ENCODE measurements at regions not wholly inside any gene's neighbourhood (a gene's known extent, or its start where the extent isn't known, plus 50 kb on each side); places are given as distances from the start of the nearest gene placed in this dataset.

GRCh38 chr21:27691006-27691405 is 724.1 kb upstream of the ADAMTS5 start:
- Histone ChIP-seq H3K9me3 (no peaks in the 10 kb centered on the region), H3K4me1 (no peaks in the 10 kb centered on the region), H3K36me3 (no peaks in the 10 kb centered on the region), H3K27me3 (no peaks in the 10 kb centered on the region), H3K4me3 (no peak overlapping the region), H3K27ac (peak overlapping the region in 1 of 2 donors; percentile 12)
- no peak for TF ChIP-seq POLR2A (IDR thresholded peaks at IDR 0.05)
- no peak for TF ChIP-seq CTCF (IDR thresholded peaks at IDR 0.05)
- no peak for DNase-seq
- intact Hi-C loops (cut with DNase I; ENCODE audit: low total_unique reads), result loop anchor here (5.0 kb wide), 1 partner anchor 454 kb away; no protein-coding TSS in a partner anchor

DNA sequence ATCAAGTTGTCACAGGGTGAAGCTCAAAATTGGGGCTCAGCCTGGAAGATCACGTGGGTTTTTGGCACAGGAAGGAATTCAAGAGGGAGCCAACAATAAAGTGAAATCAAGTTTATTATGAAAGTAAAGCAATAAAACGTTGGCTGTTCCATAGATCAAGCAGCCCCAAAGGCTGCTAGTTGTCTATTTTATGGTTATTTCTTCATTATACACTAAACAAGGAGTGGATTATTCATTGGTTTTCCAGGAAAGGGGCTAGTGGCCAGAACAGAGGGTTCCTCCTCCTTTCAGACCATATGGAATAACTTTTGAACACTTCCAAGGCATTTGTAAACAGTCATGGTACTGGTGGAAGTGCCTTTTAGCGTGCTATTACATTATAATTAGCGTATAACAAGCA is 723.5 kb upstream of the ADAMTS5 start:
- Histone ChIP-seq H3K4me3 (no peak overlapping the region), H3K27me3 (no peaks in the 10 kb centered on the region), H3K4me1 (no peaks in the 10 kb centered on the region), H3K9me3 (no peaks in the 10 kb centered on the region), H3K27ac (peak overlapping the region in 1 of 2 donors; percentile 12), H3K36me3 (no peaks in the 10 kb centered on the region)
- no peak for TF ChIP-seq POLR2A (IDR thresholded peaks at IDR 0.05)
- no peak for TF ChIP-seq CTCF (IDR thresholded peaks at IDR 0.05)
- no peak for DNase-seq
- intact Hi-C loops (cut with DNase I; ENCODE audit: low total_unique reads), result loop anchor here (5.0 kb wide), 1 partner anchor 453 kb away; no protein-coding TSS in a partner anchor

- no peaks in the 10 kb centered on the region for H3K36me3 ChIP-seq
- no peaks in the 10 kb centered on the region for H3K4me1 ChIP-seq
- TF ChIP-seq CTCF (IDR thresholded peaks at IDR 0.05) (no peak), POLR2A (IDR thresholded peaks at IDR 0.05) (no peak)
- no peak overlapping the region for H3K27ac ChIP-seq
- DNase-seq, result no peak
- intact Hi-C loops (cut with DNase I; ENCODE audit: low total_unique reads), result no loop called here
- H3K9me3 ChIP-seq, result no peaks in the 10 kb centered on the region
- H3K27me3 ChIP-seq, result no peaks in the 10 kb centered on the region
- no peak overlapping the region for H3K4me3 ChIP-seq
Measured at GRCh38 chr21:27688773-27689172, 721.9 kb upstream of the ADAMTS5 start.

- TF ChIP-seq POLR2A (IDR thresholded peaks at IDR 0.05), result no peak
- TF ChIP-seq CTCF (IDR thresholded peaks at IDR 0.05), result no peak
- intact Hi-C loops (cut with DNase I; ENCODE audit: low total_unique reads), result no loop called here
- H3K27me3 ChIP-seq, result no peaks in the 10 kb centered on the region
- H3K36me3 ChIP-seq, result no peaks in the 10 kb centered on the region
- H3K9me3 ChIP-seq, result no peaks in the 10 kb centered on the region
- no peak overlapping the region for H3K4me3 ChIP-seq
- DNase-seq, result no peak
- no peak overlapping the region for H3K27ac ChIP-seq
- H3K4me1 ChIP-seq, result peaks cover 0 to 9% of the 10 kb centered on the region in 2 donors
Measured at GRCh38 chr21:27683292-27683691, 716.4 kb upstream of the ADAMTS5 start.

DNA sequence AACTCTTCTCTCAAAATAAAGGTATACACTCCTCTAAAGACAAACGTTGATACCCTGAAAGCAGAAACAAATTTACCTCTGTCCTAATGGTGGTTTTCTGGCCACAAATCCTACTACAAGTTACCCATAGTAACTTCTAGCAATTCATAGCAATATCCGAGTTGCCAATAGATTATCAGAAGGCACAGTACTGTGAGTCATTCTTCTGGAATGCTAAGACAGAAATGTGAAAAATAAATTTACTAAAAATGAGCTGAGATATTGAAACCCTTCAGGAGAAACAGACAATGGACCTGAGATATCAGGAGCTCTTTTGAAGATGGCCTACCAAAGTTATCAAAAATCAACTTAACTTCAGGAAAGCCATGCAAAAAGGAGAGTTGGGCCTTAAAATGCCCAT is 715.0 kb upstream of the ADAMTS5 start:
- TF ChIP-seq CTCF (IDR thresholded peaks at IDR 0.05), result no peak
- no peak for TF ChIP-seq POLR2A (IDR thresholded peaks at IDR 0.05)
- intact Hi-C loops (cut with DNase I; ENCODE audit: low total_unique reads), result no loop called here
- no peak overlapping the region for H3K4me3 ChIP-seq
- no peaks in the 10 kb centered on the region for H3K36me3 ChIP-seq
- DNase-seq, result no peak
- peaks cover 0 to 9% of the 10 kb centered on the region in 2 donors for H3K4me1 ChIP-seq
- H3K27me3 ChIP-seq, result no peaks in the 10 kb centered on the region
- no peaks in the 10 kb centered on the region for H3K9me3 ChIP-seq
- peak overlapping the region in 1 of 2 donors; percentile 2 for H3K27ac ChIP-seq

All from uterus (tissue), 3 donors.